Upper lobe of left lung (tissue), 6 donors: ENCODE measurements at regions not wholly inside any gene's neighbourhood (a gene's known extent, or its start where the extent isn't known, plus 50 kb on each side); places are given as distances from the start of the nearest gene placed in this dataset.

ENCODE experiments used
- ATAC-seq, 2 donors: fragments of 200-7000 bp; cut with Tn5 transposase; one replicate each; pipeline ENCODE4 v1.9.1; 2022; ENCODE audit warnings: mild to moderate bottlenecking in 2 of 2, moderate library complexity in 2 of 2; ENCODE audit not compliant: low FRiP score in 2 of 2
- DNase-seq, 2 donors: peaks; one replicate each; pipeline ENCODE4 v3.0.0-alpha.2; 2019 to 2020
- H3K27ac ChIP-seq, 4 donors: fragments of 200-600 bp; sonication (generic); one replicate each; pipeline ENCODE4 v1.5.1; 2016 to 2019
- H3K27me3 ChIP-seq, 4 donors: fragments of 200-600 bp; sonication (generic); one replicate each; pipeline ENCODE4 v1.5.1; 2017 to 2019
- H3K36me3 ChIP-seq, 4 donors: fragments of 200-600 bp; sonication (generic); one replicate each; pipeline ENCODE4 v1.5.1; 2016 to 2019
- H3K4me1 ChIP-seq, 4 donors: fragments of 200-600 bp; sonication (generic); one replicate each; pipeline ENCODE4 v1.5.1; 2018 to 2019
- H3K4me3 ChIP-seq, 4 donors: fragments of 200-600 bp; sonication (generic); one replicate each; pipeline ENCODE4 v1.5.1; 2017 to 2019; ENCODE audit warnings: mild to moderate bottlenecking in 2 of 4, moderate library complexity in 1 of 4
- H3K9me3 ChIP-seq, 4 donors: fragments of 200-600 bp; sonication (generic); one replicate each; pipeline ENCODE4 v1.5.1; 2018 to 2019
- CTCF ChIP-seq, 6 experiments: fragments of 450-650 bp in 4 of 6; fragments of 200-600 bp in 2 of 6; sonication (generic) in 2 of 6; IDR thresholded peaks; one replicate each; pipeline ENCODE4 v1.5.1; 2016 to 2019; ENCODE audit warnings: antibody characterized with exemption in 6 of 6
- EP300 ChIP-seq, 4 donors: sonication (generic); formaldehyde crosslinking; IDR thresholded peaks; one replicate each; pipeline ENCODE4 v1.5.1; 2017; ENCODE audit warnings: antibody characterized with exemption in 4 of 4, control low read depth in 2 of 4
- POLR2A ChIP-seq, 4 donors: fragments of 450-650 bp; IDR thresholded peaks; one replicate each; pipeline ENCODE4 v1.5.1; 2016 to 2017; ENCODE audit warnings: antibody characterized with exemption in 4 of 4, mild to moderate bottlenecking in 2 of 4
- POLR2AphosphoS5 ChIP-seq, 2 donors: sonication (generic); formaldehyde crosslinking; IDR thresholded peaks; one replicate each; pipeline ENCODE4 v1.5.1; 2017; ENCODE audit warnings: antibody characterized with exemption in 2 of 2
- WGBS, 2 donors: methylation state at CpG; one replicate each; pipeline ENCODE4 v1.1.5; 2017 to 2018; 5-methylcytosine and 5-hydroxymethylcytosine counted together
- donor health status: DM: no; HTN: no; CAD: no; lungs with moderate emphysema.
- donor health status: DM: no; HTN: yes; CAD: no; lungs with severe emphysema.

DNA sequence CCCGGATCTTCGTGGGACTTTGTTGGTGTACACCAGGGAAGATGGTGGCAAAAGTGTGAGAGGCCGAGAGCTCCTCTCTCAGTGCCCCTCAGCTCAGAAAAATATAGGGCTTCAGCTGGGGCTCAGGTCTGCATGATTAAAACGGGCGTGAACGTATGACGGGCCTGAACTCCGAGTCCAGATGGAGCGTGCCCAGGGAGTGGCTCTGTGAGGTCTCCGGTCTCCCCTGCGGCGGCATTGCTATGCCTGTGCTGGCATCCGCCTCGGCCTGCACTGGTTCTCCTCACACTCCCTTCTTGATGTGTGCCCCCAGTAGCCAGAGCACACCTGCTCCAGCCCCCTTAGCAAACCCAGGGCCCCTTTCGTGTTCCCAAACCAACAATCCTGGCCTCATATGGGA lies 82.0 kb downstream of the TEX29 start:
- TF ChIP-seq CTCF (IDR thresholded peaks at IDR 0.05) = no peak
- TF ChIP-seq EP300 (IDR thresholded peaks at IDR 0.05) = no peak
- TF ChIP-seq POLR2AphosphoS5 (IDR thresholded peaks at IDR 0.05) = no peak
- no peak for TF ChIP-seq POLR2A (IDR thresholded peaks at IDR 0.05)
- ATAC-seq (no peak), DNase-seq (peak in 1 of 2 donors; percentile 18)
- Histone ChIP-seq H3K27me3 (no peaks in the 10 kb centered on the region), H3K4me1 (no peaks in the 10 kb centered on the region), H3K27ac (no peak overlapping the region), H3K9me3 (no peaks in the 10 kb centered on the region), H3K4me3 (no peak overlapping the region), H3K36me3 (no peaks in the 10 kb centered on the region)
- WGBS, 2 donors = 86 to 88% methylated on average over 15 of the region's 15 CpGs

- DNase-seq = no peak
Measured at GRCh38 chr13:111403266-111403665, 82.8 kb downstream of the TEX29 start.

GRCh38 chr13:111404746-111405145 lies 84.3 kb downstream of the TEX29 start:
- no peaks in the 10 kb centered on the region for H3K36me3 ChIP-seq
- 82 to 83% methylated on average over 12 of the region's 12 CpGs for WGBS, 2 donors
- no peak overlapping the region for H3K27ac ChIP-seq
- TF ChIP-seq POLR2AphosphoS5 (IDR thresholded peaks at IDR 0.05) = no peak
- no peak for TF ChIP-seq POLR2A (IDR thresholded peaks at IDR 0.05)
- TF ChIP-seq CTCF (IDR thresholded peaks at IDR 0.05) = no peak
- TF ChIP-seq EP300 (IDR thresholded peaks at IDR 0.05) = no peak
- no peaks in the 10 kb centered on the region for H3K27me3 ChIP-seq
- H3K4me1 ChIP-seq = no peaks in the 10 kb centered on the region
- H3K4me3 ChIP-seq = no peak overlapping the region
- ATAC-seq (no peak), DNase-seq (no peak)
- no peaks in the 10 kb centered on the region for H3K9me3 ChIP-seq

More at GRCh38 chr13:111403266-111403665, 82.8 kb downstream of the TEX29 start:
- H3K4me1 ChIP-seq = no peaks in the 10 kb centered on the region
- WGBS, 2 donors = 76 to 88% methylated on average over 4 to 10 of the region's 10 CpGs
- no peaks in the 10 kb centered on the region for H3K27me3 ChIP-seq
- H3K4me3 ChIP-seq = no peak overlapping the region
- ATAC-seq = no peak
- H3K27ac ChIP-seq = no peak overlapping the region
- TF ChIP-seq EP300 (IDR thresholded peaks at IDR 0.05) = no peak
- no peak for TF ChIP-seq POLR2AphosphoS5 (IDR thresholded peaks at IDR 0.05)
- no peak for TF ChIP-seq POLR2A (IDR thresholded peaks at IDR 0.05)
- no peak for TF ChIP-seq CTCF (IDR thresholded peaks at IDR 0.05)
- H3K9me3 ChIP-seq = no peaks in the 10 kb centered on the region
- H3K36me3 ChIP-seq = no peaks in the 10 kb centered on the region

GRCh38 chr13:111406636-111407035 lies 86.2 kb downstream of the TEX29 start:
- Histone ChIP-seq H3K4me3 (no peak overlapping the region), H3K27ac (no peak overlapping the region), H3K9me3 (no peaks in the 10 kb centered on the region), H3K4me1 (no peaks in the 10 kb centered on the region), H3K36me3 (no peaks in the 10 kb centered on the region), H3K27me3 (peaks cover 0 to 3% (median 0%) of the 10 kb centered on the region in 4 donors)
- ATAC-seq (no peak), DNase-seq (no peak)
- 39 to 41% methylated on average over 3 of the region's 3 CpGs for WGBS, 2 donors
- no peak for TF ChIP-seq CTCF (IDR thresholded peaks at IDR 0.05)
- TF ChIP-seq POLR2A (IDR thresholded peaks at IDR 0.05) = no peak
- TF ChIP-seq EP300 (IDR thresholded peaks at IDR 0.05) = no peak
- no peak for TF ChIP-seq POLR2AphosphoS5 (IDR thresholded peaks at IDR 0.05)

GRCh38 chr13:111407381-111408131 lies 87.1 kb downstream of the TEX29 start:
- Histone ChIP-seq H3K4me1 (no peaks in the 10 kb centered on the region), H3K27ac (no peak overlapping the region), H3K9me3 (no peaks in the 10 kb centered on the region), H3K27me3 (peaks cover 0 to 4% (median 0%) of the 10 kb centered on the region in 4 donors), H3K36me3 (no peaks in the 10 kb centered on the region), H3K4me3 (no peak overlapping the region)
- 89 to 91% methylated on average over 23 of the region's 23 CpGs for WGBS, 2 donors
- no peak for DNase-seq
- TF ChIP-seq CTCF (IDR thresholded peaks at IDR 0.05) (no peak), EP300 (IDR thresholded peaks at IDR 0.05) (no peak), POLR2A (IDR thresholded peaks at IDR 0.05) (no peak), POLR2AphosphoS5 (IDR thresholded peaks at IDR 0.05) (no peak)
- ATAC-seq = peak in 1 of 2 donors; percentile 3
